Liver (tissue), 3 donors: ENCODE measurements at regions not wholly inside any gene's neighbourhood (a gene's known extent, or its start where the extent isn't known, plus 50 kb on each side); places are given as distances from the start of the nearest gene placed in this dataset.

Source experiments
- CTCF ChIP-seq: fragments of 150-350 bp; IDR thresholded peaks from 2 replicates; pipeline ENCODE4 v1.5.1; 2017; ENCODE audit warnings: improper control_type of control experiment, low read depth, low read length; ENCODE audit not compliant: missing input control
- EGR1 ChIP-seq, 2 donors: IDR thresholded peaks; 2 replicates each; pipeline ENCODE4 v1.6.1; 2016 to 2018; ENCODE audit warnings: antibody characterized with exemption in 2 of 2, low read depth in 2 of 2
- FOXA1 ChIP-seq: IDR thresholded peaks from 2 replicates; pipeline ENCODE4 v1.6.1; 2016; ENCODE audit warnings: antibody characterized with exemption
- GABPA ChIP-seq, 2 donors: IDR thresholded peaks in 1 of 2; conservative IDR thresholded peaks in 1 of 2; 2 replicates each; pipeline ENCODE4 v1.6.1; 2016; ENCODE audit warnings: antibody characterized with exemption in 2 of 2, mild to moderate bottlenecking in 1 of 2, moderate library complexity in 1 of 2
- MAX ChIP-seq: IDR thresholded peaks from 2 replicates; pipeline ENCODE4 v1.6.1; 2016; ENCODE audit warnings: antibody characterized with exemption
- NR2F2 ChIP-seq: IDR thresholded peaks from 2 replicates; pipeline ENCODE4 v1.6.1; 2016; ENCODE audit warnings: antibody characterized with exemption
- RAD21 ChIP-seq, 2 donors: IDR thresholded peaks; 2 replicates each; pipeline ENCODE4 v1.6.1; 2016; ENCODE audit warnings: antibody characterized with exemption in 2 of 2, mild to moderate bottlenecking in 2 of 2
- REST ChIP-seq: IDR thresholded peaks from 2 replicates; pipeline ENCODE4 v1.6.1; 2016; ENCODE audit warnings: antibody characterized with exemption, mild to moderate bottlenecking
- SP1 ChIP-seq: IDR thresholded peaks from 2 replicates; pipeline ENCODE4 v1.6.1; 2018; ENCODE audit warnings: antibody characterized with exemption, mild to moderate bottlenecking
- TAF1 ChIP-seq: conservative IDR thresholded peaks from 2 replicates; pipeline ENCODE4 v1.6.1; 2016; ENCODE audit warnings: antibody characterized with exemption, mild to moderate bottlenecking
- ZBTB33 ChIP-seq: IDR thresholded peaks from 2 replicates; pipeline ENCODE4 v1.6.1; 2016; ENCODE audit warnings: antibody characterized with exemption
- donor health status: healthy.
- donor health status: healthy.

- no peak for TF ChIP-seq CTCF
- TF ChIP-seq FOXA1: no peak
- TF ChIP-seq RAD21 (IDR thresholded peaks at IDR 0.05): no peak
- no peak for TF ChIP-seq REST
- no peak for TF ChIP-seq EGR1 (IDR thresholded peaks at IDR 0.05; ENCODE audit: low read depth in 2 of 2)
- TF ChIP-seq SP1: no peak
- TF ChIP-seq GABPA (IDR thresholded peaks at IDR 0.05 in 1 of 2, conservative IDR thresholded peaks at IDR 0.05 in 1 of 2): no peak
- TF ChIP-seq ZBTB33: no peak
- TF ChIP-seq NR2F2: no peak
- no peak for TF ChIP-seq MAX
- no peak for TF ChIP-seq TAF1
These were observed 369.0 kb upstream of the CDIN1 start for GRCh38 chr15:36210426-36210825.
